ENCODE measurements at regions not wholly inside any gene's neighbourhood (a gene's known extent, or its start where the extent isn't known, plus 50 kb on each side); places are given as distances from the start of the nearest gene placed in this dataset.
A peak's percentile ranks its signal among the peaks of the same experiment; 100 is the strongest.

DNA sequence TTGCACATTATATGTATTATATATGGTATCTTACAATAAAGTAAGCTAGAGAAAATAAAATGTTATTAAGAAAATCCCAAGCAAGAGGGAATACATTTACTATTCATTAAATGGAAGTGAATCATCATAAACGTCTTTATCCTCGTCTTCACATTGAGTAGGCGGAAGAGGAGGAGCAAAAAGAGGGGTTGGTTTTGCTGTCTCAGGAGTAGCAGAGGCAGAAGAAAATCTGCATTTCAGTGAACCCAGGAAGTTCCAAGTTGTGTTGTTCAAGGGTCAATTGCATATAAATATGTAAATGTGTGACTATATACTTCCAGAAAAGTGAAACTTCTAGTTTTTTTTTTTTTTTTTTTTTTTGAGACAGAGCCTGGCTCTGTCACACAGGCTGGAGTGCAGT is 301.4 kb downstream of the TMA16 start:
- TF ChIP-seq, protein P1, sequence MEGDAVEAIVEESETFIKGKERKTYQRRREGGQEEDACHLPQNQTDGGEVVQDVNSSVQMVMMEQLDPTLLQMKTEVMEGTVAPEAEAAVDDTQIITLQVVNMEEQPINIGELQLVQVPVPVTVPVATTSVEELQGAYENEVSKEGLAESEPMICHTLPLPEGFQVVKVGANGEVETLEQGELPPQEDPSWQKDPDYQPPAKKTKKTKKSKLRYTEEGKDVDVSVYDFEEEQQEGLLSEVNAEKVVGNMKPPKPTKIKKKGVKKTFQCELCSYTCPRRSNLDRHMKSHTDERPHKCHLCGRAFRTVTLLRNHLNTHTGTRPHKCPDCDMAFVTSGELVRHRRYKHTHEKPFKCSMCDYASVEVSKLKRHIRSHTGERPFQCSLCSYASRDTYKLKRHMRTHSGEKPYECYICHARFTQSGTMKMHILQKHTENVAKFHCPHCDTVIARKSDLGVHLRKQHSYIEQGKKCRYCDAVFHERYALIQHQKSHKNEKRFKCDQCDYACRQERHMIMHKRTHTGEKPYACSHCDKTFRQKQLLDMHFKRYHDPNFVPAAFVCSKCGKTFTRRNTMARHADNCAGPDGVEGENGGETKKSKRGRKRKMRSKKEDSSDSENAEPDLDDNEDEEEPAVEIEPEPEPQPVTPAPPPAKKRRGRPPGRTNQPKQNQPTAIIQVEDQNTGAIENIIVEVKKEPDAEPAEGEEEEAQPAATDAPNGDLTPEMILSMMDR (IDR thresholded peaks at IDR 0.05; ENCODE audit: borderline replicate concordance, extremely low read depth, insufficient read depth): no peak
- no peak for FAIRE-seq
- DNase-seq: no peak
- Histone ChIP-seq H3K9ac (ENCODE audit: low read length in 3 of 3) (no peak overlapping the region), H3K36me3 (ENCODE audit: control insufficient read depth in 2 of 3, insufficient read depth in 3 of 3, low read length in 3 of 3) (no peaks in the 10 kb centered on the region), H3K27ac (ENCODE audit: low read depth in 2 of 2, low read length in 2 of 2) (no peak overlapping the region), H3K4me1 (ENCODE audit: control insufficient read depth in 2 of 3, insufficient read depth in 2 of 3, low read depth in 1 of 3, low read length in 3 of 3) (no peaks in the 10 kb centered on the region), H3K27me3 (ENCODE audit: control insufficient read depth, insufficient read depth, low read length) (no peaks in the 10 kb centered on the region), H3K4me3 (ENCODE audit: low read length in 3 of 3) (no peak overlapping the region), H3K9me3 (ENCODE audit: control insufficient read depth in 2 of 3, insufficient read depth in 1 of 3, low read length in 3 of 3) (no peaks in the 10 kb centered on the region)
- intact Hi-C loops (cut with DNase I): no loop called here

DNA sequence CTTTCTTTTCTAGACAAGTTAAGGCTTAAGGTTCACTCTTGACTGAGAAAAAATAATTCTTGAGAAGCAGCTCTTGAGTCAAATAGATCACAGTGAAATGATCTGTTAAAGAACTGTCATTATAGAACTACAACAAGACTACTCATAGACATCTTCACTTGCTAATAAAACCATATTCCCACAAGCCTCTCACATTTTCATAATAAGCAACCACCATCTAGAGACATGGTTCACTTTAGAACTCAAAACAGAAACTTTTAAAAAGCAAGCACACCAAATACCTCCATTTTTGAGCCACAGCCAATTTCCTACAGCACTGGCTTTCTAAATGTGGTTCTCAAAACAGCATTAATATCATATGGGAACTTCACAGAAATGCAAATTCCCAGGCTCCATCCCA is 309.5 kb downstream of the TMA16 start:
- no peak for FAIRE-seq
- no peak for DNase-seq
- Histone ChIP-seq H3K4me3 (ENCODE audit: low read length in 3 of 3) (no peak overlapping the region), H3K9ac (ENCODE audit: low read length in 3 of 3) (no peak overlapping the region), H3K27me3 (ENCODE audit: control insufficient read depth, insufficient read depth, low read length) (no peaks in the 10 kb centered on the region), H3K36me3 (ENCODE audit: control insufficient read depth in 2 of 3, insufficient read depth in 3 of 3, low read length in 3 of 3) (no peaks in the 10 kb centered on the region), H3K9me3 (ENCODE audit: control insufficient read depth in 2 of 3, insufficient read depth in 1 of 3, low read length in 3 of 3) (no peaks in the 10 kb centered on the region), H3K27ac (ENCODE audit: low read depth in 2 of 2, low read length in 2 of 2) (no peak overlapping the region), H3K4me1 (ENCODE audit: control insufficient read depth in 2 of 3, insufficient read depth in 2 of 3, low read depth in 1 of 3, low read length in 3 of 3) (no peaks in the 10 kb centered on the region)
- intact Hi-C loops (cut with DNase I): no loop called here
- TF ChIP-seq, protein P1 (IDR thresholded peaks at IDR 0.05; ENCODE audit: borderline replicate concordance, extremely low read depth, insufficient read depth): no peak

DNA sequence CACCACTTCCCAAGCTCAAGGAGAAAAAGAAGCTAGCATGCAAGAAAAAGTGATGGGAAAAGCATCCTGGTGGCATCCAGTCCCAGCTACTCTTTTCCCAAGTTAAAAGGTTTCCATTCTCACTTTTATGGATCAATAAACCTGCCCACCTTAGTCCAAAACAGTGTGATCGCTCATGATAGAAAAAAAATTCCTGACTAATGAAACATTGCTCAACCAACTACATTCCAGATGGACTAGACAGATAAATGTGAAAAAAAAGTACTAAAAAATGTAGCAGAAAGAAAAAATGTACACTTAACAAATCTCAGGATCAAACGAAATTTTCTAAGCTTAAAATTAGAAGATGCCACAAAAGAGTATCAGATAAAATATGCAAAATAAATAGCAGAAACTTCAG is 312.2 kb downstream of the TMA16 start:
- H3K4me3 ChIP-seq (ENCODE audit: low read length in 3 of 3): no peak overlapping the region
- H3K4me1 ChIP-seq (ENCODE audit: control insufficient read depth in 2 of 3, insufficient read depth in 2 of 3, low read depth in 1 of 3, low read length in 3 of 3): no peaks in the 10 kb centered on the region
- no peak overlapping the region for H3K9ac ChIP-seq (ENCODE audit: low read length in 3 of 3)
- TF ChIP-seq, protein P1 (IDR thresholded peaks at IDR 0.05; ENCODE audit: borderline replicate concordance, extremely low read depth, insufficient read depth): no peak
- no peak for FAIRE-seq
- no peak for DNase-seq
- H3K27me3 ChIP-seq (ENCODE audit: control insufficient read depth, insufficient read depth, low read length): no peaks in the 10 kb centered on the region
- H3K27ac ChIP-seq (ENCODE audit: low read depth in 2 of 2, low read length in 2 of 2): no peak overlapping the region
- intact Hi-C loops (cut with DNase I): no loop called here
- no peaks in the 10 kb centered on the region for H3K36me3 ChIP-seq (ENCODE audit: control insufficient read depth in 2 of 3, insufficient read depth in 3 of 3, low read length in 3 of 3)
- H3K9me3 ChIP-seq (ENCODE audit: control insufficient read depth in 2 of 3, insufficient read depth in 1 of 3, low read length in 3 of 3): no peaks in the 10 kb centered on the region

DNA sequence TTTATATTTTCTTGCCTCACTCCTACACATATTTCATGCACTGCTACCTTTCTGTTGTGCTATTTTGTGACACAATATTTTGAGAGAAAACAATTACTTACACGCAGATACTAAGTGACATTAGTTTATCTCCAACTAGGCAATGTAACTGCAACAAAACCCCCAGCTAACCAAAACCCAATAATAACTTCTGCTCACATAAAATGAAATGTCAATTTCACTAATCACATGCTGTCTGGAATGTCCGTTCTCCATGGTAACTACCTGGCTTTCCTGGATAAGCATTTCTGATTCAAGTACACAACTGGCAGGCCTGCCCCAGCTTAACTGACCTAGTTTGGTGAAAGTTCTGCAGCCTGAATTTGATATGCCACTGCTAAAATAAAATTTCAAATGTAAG is 313.5 kb downstream of the TMA16 start:
- Histone ChIP-seq H3K9me3 (ENCODE audit: control insufficient read depth in 2 of 3, insufficient read depth in 1 of 3, low read length in 3 of 3) (no peaks in the 10 kb centered on the region), H3K36me3 (ENCODE audit: control insufficient read depth in 2 of 3, insufficient read depth in 3 of 3, low read length in 3 of 3) (no peaks in the 10 kb centered on the region), H3K27me3 (ENCODE audit: control insufficient read depth, insufficient read depth, low read length) (no peaks in the 10 kb centered on the region), H3K4me3 (ENCODE audit: low read length in 3 of 3) (no peak overlapping the region), H3K9ac (ENCODE audit: low read length in 3 of 3) (no peak overlapping the region), H3K27ac (ENCODE audit: low read depth in 2 of 2, low read length in 2 of 2) (no peak overlapping the region), H3K4me1 (ENCODE audit: control insufficient read depth in 2 of 3, insufficient read depth in 2 of 3, low read depth in 1 of 3, low read length in 3 of 3) (no peaks in the 10 kb centered on the region)
- FAIRE-seq (no peak), DNase-seq (peak in 2 of 5 donors; percentile 23 to 37)
- TF ChIP-seq, protein P1 (IDR thresholded peaks at IDR 0.05; ENCODE audit: borderline replicate concordance, extremely low read depth, insufficient read depth): no peak
- intact Hi-C loops (cut with DNase I): no loop called here
